ENCODE measurements at regions not wholly inside any gene's neighbourhood (a gene's known extent, or its start where the extent isn't known, plus 50 kb on each side); places are given as distances from the start of the nearest gene placed in this dataset.

GRCh38 chr1:213484333-213484732, 433.3 kb downstream of the RPS6KC1 start:
- Histone ChIP-seq H3K79me2 (ENCODE audit: control insufficient read depth, insufficient read depth, low read length) (no peaks in the 10 kb centered on the region), H3K27me3 (ENCODE audit: control insufficient read depth, extremely low read depth, insufficient read depth, low read length) (no peaks in the 10 kb centered on the region), H3K4me2 (ENCODE audit: control insufficient read depth, extremely low read depth, insufficient read depth, low read depth, low read length) (no peak overlapping the region), H4K20me1 (ENCODE audit: control insufficient read depth, extremely low read depth, insufficient read depth, low read length) (no peaks in the 10 kb centered on the region), H3K4me1 (ENCODE audit: control insufficient read depth, extremely low read depth, insufficient read depth, low read length) (no peaks in the 10 kb centered on the region), H3K9ac (ENCODE audit: control insufficient read depth, extremely low read depth, insufficient read depth, low read length) (no peak overlapping the region), H3K9me3 (ENCODE audit: control insufficient read depth, low read depth, low read length) (no peaks in the 10 kb centered on the region), H3K4me3 (ENCODE audit: control insufficient read depth in 2 of 3, extremely low read depth in 1 of 3, insufficient read depth in 2 of 3, low read depth in 1 of 3, low read length in 3 of 3) (no peak overlapping the region), H3K27ac (ENCODE audit: control insufficient read depth, insufficient read depth, low read length) (no peak overlapping the region), H3K9me1 (ENCODE audit: control insufficient read depth, extremely low read depth, insufficient read depth, low read length) (no peaks in the 10 kb centered on the region), H3K36me3 (ENCODE audit: control insufficient read depth in 2 of 2, extremely low read depth in 1 of 2, insufficient read depth in 2 of 2, low read length in 2 of 2) (no peaks in the 10 kb centered on the region), H2AFZ (ENCODE audit: control insufficient read depth, low read length) (no peak overlapping the region)
- dilution Hi-C loops (cut with MboI; ENCODE audit: extremely low pct_ligation_motif_present, low sequenced_read_pairs) = no loop called here
- FAIRE-seq = no peak
- TF ChIP-seq EZH2 (IDR thresholded peaks at IDR 0.05; ENCODE audit: low read length) (no peak), CTCF (optimal IDR thresholded peaks at IDR 0.05 in 1 of 3, IDR thresholded peaks at IDR 0.05 in 1 of 3, conservative IDR thresholded peaks at IDR 0.05 in 1 of 3; ENCODE audit: extremely low read depth in 1 of 3, insufficient read depth in 2 of 3, low read length in 3 of 3) (no peak)
- DNase-seq (ENCODE audit: low read depth, low spot score) = no peak

- no peak for TF ChIP-seq EZH2 (IDR thresholded peaks at IDR 0.05; ENCODE audit: low read length)
- Histone ChIP-seq H3K27ac (ENCODE audit: control insufficient read depth, insufficient read depth, low read length) (no peak overlapping the region), H4K20me1 (ENCODE audit: control insufficient read depth, extremely low read depth, insufficient read depth, low read length) (no peaks in the 10 kb centered on the region), H3K27me3 (ENCODE audit: control insufficient read depth, extremely low read depth, insufficient read depth, low read length) (no peaks in the 10 kb centered on the region), H3K36me3 (ENCODE audit: control insufficient read depth in 2 of 2, extremely low read depth in 1 of 2, insufficient read depth in 2 of 2, low read length in 2 of 2) (no peaks in the 10 kb centered on the region), H3K9me1 (ENCODE audit: control insufficient read depth, extremely low read depth, insufficient read depth, low read length) (no peaks in the 10 kb centered on the region), H2AFZ (ENCODE audit: control insufficient read depth, low read length) (no peak overlapping the region), H3K4me1 (ENCODE audit: control insufficient read depth, extremely low read depth, insufficient read depth, low read length) (no peaks in the 10 kb centered on the region), H3K4me2 (ENCODE audit: control insufficient read depth, extremely low read depth, insufficient read depth, low read depth, low read length) (no peak overlapping the region), H3K9ac (ENCODE audit: control insufficient read depth, extremely low read depth, insufficient read depth, low read length) (no peak overlapping the region), H3K4me3 (ENCODE audit: control insufficient read depth in 2 of 3, extremely low read depth in 1 of 3, insufficient read depth in 2 of 3, low read depth in 1 of 3, low read length in 3 of 3) (no peak overlapping the region), H3K9me3 (ENCODE audit: control insufficient read depth, low read depth, low read length) (no peaks in the 10 kb centered on the region), H3K79me2 (ENCODE audit: control insufficient read depth, insufficient read depth, low read length) (no peaks in the 10 kb centered on the region)
- dilution Hi-C loops (cut with MboI; ENCODE audit: extremely low pct_ligation_motif_present, low sequenced_read_pairs) = no loop called here
- DNase-seq (ENCODE audit: low read depth, low spot score) = no peak
- no peak for FAIRE-seq
These were observed 433.7 kb downstream of the RPS6KC1 start for GRCh38 chr1:213484758-213485157.

GRCh38 chr1:213486488-213486887, 435.4 kb downstream of the RPS6KC1 start:
- Histone ChIP-seq H3K79me2 (ENCODE audit: control insufficient read depth, insufficient read depth, low read length) (no peaks in the 10 kb centered on the region), H3K9me3 (ENCODE audit: control insufficient read depth, low read depth, low read length) (no peaks in the 10 kb centered on the region), H3K27ac (ENCODE audit: control insufficient read depth, insufficient read depth, low read length) (no peak overlapping the region), H3K4me3 (ENCODE audit: control insufficient read depth in 2 of 3, extremely low read depth in 1 of 3, insufficient read depth in 2 of 3, low read depth in 1 of 3, low read length in 3 of 3) (no peak overlapping the region), H3K36me3 (ENCODE audit: control insufficient read depth in 2 of 2, extremely low read depth in 1 of 2, insufficient read depth in 2 of 2, low read length in 2 of 2) (no peaks in the 10 kb centered on the region), H3K4me2 (ENCODE audit: control insufficient read depth, extremely low read depth, insufficient read depth, low read depth, low read length) (no peak overlapping the region), H2AFZ (ENCODE audit: control insufficient read depth, low read length) (no peak overlapping the region), H3K4me1 (ENCODE audit: control insufficient read depth, extremely low read depth, insufficient read depth, low read length) (no peaks in the 10 kb centered on the region), H3K27me3 (ENCODE audit: control insufficient read depth, extremely low read depth, insufficient read depth, low read length) (no peaks in the 10 kb centered on the region), H4K20me1 (ENCODE audit: control insufficient read depth, extremely low read depth, insufficient read depth, low read length) (no peaks in the 10 kb centered on the region), H3K9ac (ENCODE audit: control insufficient read depth, extremely low read depth, insufficient read depth, low read length) (no peak overlapping the region), H3K9me1 (ENCODE audit: control insufficient read depth, extremely low read depth, insufficient read depth, low read length) (no peaks in the 10 kb centered on the region)
- no peak for TF ChIP-seq EZH2 (IDR thresholded peaks at IDR 0.05; ENCODE audit: low read length)
- TF ChIP-seq CTCF (optimal IDR thresholded peaks at IDR 0.05 in 1 of 3, IDR thresholded peaks at IDR 0.05 in 1 of 3, conservative IDR thresholded peaks at IDR 0.05 in 1 of 3; ENCODE audit: extremely low read depth in 1 of 3, insufficient read depth in 2 of 3, low read length in 3 of 3) = no peak
- dilution Hi-C loops (cut with MboI; ENCODE audit: extremely low pct_ligation_motif_present, low sequenced_read_pairs) = no loop called here
- no peak for DNase-seq (ENCODE audit: low read depth, low spot score)
- FAIRE-seq = no peak
